ENCODE measurements at regions not wholly inside any gene's neighbourhood (a gene's known extent, or its start where the extent isn't known, plus 50 kb on each side); places are given as distances from the start of the nearest gene placed in this dataset.

DNA sequence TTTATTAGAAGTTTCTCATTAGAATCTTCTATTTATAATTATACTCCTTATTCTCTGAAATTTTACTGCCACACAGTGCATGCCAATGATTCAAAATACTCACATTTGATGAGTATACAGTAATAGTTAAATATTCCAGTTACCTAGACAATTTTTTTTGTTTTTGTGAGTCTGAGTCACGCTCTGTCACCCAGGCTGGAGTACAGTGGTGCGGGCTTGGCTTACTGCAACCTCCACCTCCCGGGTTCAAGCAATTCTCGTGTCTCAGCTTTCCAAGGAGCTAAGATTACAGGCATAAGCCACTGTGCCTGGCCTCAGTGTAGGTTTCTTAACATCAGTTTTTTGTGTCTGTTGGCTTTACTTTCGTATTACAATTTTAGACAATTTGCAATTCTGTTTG lies 87.1 kb downstream of the ZNF486 start:
- no peaks in the 10 kb centered on the region for H3K27me3 ChIP-seq (ENCODE audit: control insufficient read depth, insufficient read depth, low read length)
- no peaks in the 10 kb centered on the region for H3K4me1 ChIP-seq (ENCODE audit: control insufficient read depth, insufficient read depth, low read length)
- no peaks in the 10 kb centered on the region for H3K36me3 ChIP-seq (ENCODE audit: control insufficient read depth, insufficient read depth, low read length)
- H3K4me3 ChIP-seq (ENCODE audit: low read length): no peak overlapping the region
- no peak overlapping the region for H3K9ac ChIP-seq (ENCODE audit: low read length)
- H3K27ac ChIP-seq (ENCODE audit: low read depth, low read length): no peak overlapping the region

- no peaks in the 10 kb centered on the region for H3K4me1 ChIP-seq (ENCODE audit: control insufficient read depth, insufficient read depth, low read length)
- H3K27me3 ChIP-seq (ENCODE audit: control insufficient read depth, insufficient read depth, low read length): no peaks in the 10 kb centered on the region
- no peak overlapping the region for H3K4me3 ChIP-seq (ENCODE audit: low read length)
- no peaks in the 10 kb centered on the region for H3K36me3 ChIP-seq (ENCODE audit: control insufficient read depth, insufficient read depth, low read length)
- H3K9ac ChIP-seq (ENCODE audit: low read length): no peak overlapping the region
- H3K27ac ChIP-seq (ENCODE audit: low read depth, low read length): no peak overlapping the region
These were observed 85.6 kb downstream of the ZNF486 start for GRCh38 chr19:20252613-20253012.

DNA sequence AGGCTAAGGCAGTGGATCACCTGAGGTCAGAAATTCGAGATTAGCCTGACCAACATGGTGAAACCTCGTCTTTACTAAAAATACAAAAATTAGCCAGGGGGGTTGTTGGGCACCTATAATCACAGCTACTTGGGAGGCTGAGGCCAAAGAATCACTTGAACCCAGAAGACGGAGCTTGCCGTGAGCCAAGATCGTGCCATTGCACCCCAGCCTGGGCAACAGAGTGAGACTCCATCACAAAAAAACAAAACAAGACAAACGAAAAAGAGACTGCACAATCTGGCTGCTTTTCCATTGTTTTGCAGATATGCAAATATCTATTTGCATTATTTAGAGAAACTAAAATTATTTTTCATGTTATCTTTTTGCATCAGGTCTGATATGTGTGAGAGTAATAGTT lies 83.6 kb downstream of the ZNF486 start:
- no peaks in the 10 kb centered on the region for H3K27me3 ChIP-seq (ENCODE audit: control insufficient read depth, insufficient read depth, low read length)
- no peak overlapping the region for H3K4me3 ChIP-seq (ENCODE audit: low read length)
- H3K27ac ChIP-seq (ENCODE audit: low read depth, low read length): no peak overlapping the region
- H3K9ac ChIP-seq (ENCODE audit: low read length): no peak overlapping the region
- no peaks in the 10 kb centered on the region for H3K36me3 ChIP-seq (ENCODE audit: control insufficient read depth, insufficient read depth, low read length)
- no peaks in the 10 kb centered on the region for H3K4me1 ChIP-seq (ENCODE audit: control insufficient read depth, insufficient read depth, low read length)

DNA sequence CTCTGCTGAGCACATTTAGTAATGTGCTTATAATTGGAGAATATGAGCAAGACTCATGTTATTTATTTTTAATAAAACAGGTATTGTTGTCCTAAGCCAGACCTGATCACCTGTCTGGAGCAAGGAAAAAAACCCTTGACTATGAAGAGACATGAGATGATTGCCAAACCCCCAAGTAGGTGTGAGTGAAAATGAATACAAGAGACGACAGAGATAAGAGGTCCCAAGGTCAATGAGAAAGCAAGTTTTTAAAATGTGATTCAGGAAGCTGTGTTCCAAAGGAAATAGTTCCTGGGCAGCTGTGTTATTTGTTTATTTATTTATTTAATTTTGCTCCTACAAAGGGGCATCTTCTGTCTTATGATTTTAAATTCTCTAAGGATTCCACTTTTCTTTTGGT lies 83.1 kb downstream of the ZNF486 start:
- Histone ChIP-seq H3K4me3 (ENCODE audit: low read length) (no peak overlapping the region), H3K9ac (ENCODE audit: low read length) (no peak overlapping the region), H3K4me1 (ENCODE audit: control insufficient read depth, insufficient read depth, low read length) (no peaks in the 10 kb centered on the region), H3K36me3 (ENCODE audit: control insufficient read depth, insufficient read depth, low read length) (no peaks in the 10 kb centered on the region), H3K27me3 (ENCODE audit: control insufficient read depth, insufficient read depth, low read length) (no peaks in the 10 kb centered on the region), H3K27ac (ENCODE audit: low read depth, low read length) (no peak overlapping the region)
